ENCODE measurements at regions not wholly inside any gene's neighbourhood (a gene's known extent, or its start where the extent isn't known, plus 50 kb on each side); places are given as distances from the start of the nearest gene placed in this dataset.

DNA sequence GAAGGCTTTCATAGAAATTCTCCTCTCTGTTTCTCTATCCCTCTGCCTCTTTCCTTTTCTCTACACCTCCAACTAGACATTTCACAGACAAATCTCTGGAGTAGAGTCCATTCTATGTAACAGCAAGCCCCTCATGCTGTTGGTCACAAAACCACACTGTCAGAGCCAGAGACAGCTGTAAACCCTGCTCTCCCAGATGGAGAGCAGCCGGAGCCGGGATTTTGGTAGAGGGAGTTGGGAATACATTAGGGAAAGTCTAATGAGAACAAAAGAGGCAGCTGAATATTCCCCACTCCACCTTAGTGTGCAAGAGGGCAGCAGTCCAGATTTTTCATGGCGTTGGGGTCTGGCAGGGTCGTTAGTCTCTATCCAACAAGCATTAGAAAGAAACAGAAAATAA, 68.3 kb upstream of the EDN1 start:
- no peak for DNase-seq (ENCODE audit: insufficient read length)
- FAIRE-seq = no peak
- TF ChIP-seq TAF1 (IDR thresholded peaks at IDR 0.05; ENCODE audit: borderline replicate concordance, low read depth, low read length) = no peak
- TF ChIP-seq POLR2AphosphoS5 (IDR thresholded peaks at IDR 0.05; ENCODE audit: low read depth, low read length) = no peak
- no peak for TF ChIP-seq POLR2A (IDR thresholded peaks at IDR 0.05; ENCODE audit: low read depth, low read length)

DNA sequence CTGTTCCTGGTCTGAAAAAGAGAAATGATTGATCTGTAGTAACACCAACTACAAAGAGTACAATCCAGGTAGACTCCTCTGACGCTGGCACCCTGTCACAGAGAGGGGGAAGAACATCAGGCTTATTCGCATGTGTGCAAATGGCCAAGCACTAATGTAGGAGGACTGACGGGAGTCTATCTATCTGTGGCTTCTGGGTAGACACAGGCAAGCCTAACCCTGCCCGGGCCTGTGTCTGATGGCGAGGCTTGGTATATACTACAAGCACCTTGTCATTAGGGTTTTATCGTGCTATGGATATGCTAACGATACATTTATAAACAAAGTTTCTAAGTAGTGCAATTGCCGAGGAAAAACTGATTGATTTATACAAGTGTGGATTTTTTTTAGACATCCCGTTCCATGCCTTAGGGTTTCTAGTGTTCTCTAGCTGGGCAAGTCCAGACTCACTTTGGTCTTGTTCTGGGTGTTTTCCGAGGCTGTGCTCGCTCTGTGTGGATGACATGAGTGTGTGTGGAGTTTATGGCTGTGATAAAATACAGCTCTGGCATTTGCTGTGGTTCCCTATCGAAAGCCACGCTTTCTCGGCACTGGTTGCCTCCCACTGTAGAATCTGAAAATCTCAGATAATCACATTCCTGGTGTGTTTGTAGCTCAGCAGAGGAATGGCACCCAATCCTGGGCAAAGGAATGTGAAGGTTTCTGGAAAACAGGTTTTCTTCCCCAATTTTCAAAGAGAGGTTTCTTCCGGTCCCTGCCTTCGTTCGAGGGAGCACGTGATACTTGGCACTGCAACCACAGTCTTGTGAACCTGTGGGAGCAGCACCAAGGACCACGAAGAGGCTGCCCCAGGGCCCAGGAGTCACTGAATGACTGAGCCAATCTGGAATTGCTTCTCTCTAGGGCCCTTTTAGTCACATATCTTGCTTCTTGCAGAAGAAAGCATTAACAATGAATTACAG, 67.5 kb upstream of the EDN1 start:
- TF ChIP-seq POLR2AphosphoS5 (IDR thresholded peaks at IDR 0.05; ENCODE audit: low read depth, low read length) = no peak
- no peak for TF ChIP-seq TAF1 (IDR thresholded peaks at IDR 0.05; ENCODE audit: borderline replicate concordance, low read depth, low read length)
- TF ChIP-seq POLR2A (IDR thresholded peaks at IDR 0.05; ENCODE audit: low read depth, low read length) = no peak
- FAIRE-seq = peak; percentile 5
- DNase-seq (ENCODE audit: insufficient read length) = no peak

DNA sequence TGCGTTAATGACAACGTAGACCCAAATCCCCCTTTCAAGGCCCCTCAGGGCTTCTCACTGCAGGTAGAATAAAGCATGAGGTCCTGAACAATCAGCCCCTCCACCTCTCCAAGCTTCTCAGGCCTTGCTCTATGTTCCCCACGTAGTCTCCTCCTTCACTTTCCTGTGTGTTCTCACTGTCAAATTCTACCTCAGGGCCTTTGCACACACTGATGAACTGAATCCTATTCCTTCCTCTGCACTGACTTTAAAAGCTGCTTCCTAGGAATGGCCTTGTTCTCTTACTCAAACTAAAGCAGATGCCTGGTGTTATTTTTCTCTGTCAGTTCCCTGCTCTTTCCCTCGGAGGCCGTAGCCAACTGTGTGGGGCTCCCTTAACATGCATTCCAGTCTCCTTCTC, 66.8 kb upstream of the EDN1 start:
- TF ChIP-seq POLR2A (IDR thresholded peaks at IDR 0.05; ENCODE audit: low read depth, low read length) (no peak), TAF1 (IDR thresholded peaks at IDR 0.05; ENCODE audit: borderline replicate concordance, low read depth, low read length) (no peak), POLR2AphosphoS5 (IDR thresholded peaks at IDR 0.05; ENCODE audit: low read depth, low read length) (no peak)
- no peak for FAIRE-seq
- no peak for DNase-seq (ENCODE audit: insufficient read length)

DNA sequence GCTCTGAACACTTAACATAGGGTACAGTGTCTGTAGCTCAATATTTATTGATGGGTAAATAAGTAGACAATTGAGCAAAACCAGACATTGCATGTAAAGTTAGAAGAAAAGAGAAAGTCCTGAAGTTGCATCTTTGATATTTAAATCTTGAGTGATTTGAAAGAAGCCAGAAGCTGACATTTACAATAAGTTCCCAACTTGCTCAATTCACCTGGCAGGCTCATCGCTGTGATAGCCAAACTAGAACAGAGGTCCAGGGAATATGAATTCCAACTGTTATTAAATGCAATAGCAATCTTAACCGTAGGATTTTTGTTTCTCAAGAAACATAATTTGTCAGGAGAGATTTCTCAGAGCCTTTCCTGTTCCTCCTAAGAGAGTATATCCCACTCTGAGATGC, 65.9 kb upstream of the EDN1 start:
- TF ChIP-seq POLR2A (IDR thresholded peaks at IDR 0.05; ENCODE audit: low read depth, low read length) (no peak), TAF1 (IDR thresholded peaks at IDR 0.05; ENCODE audit: borderline replicate concordance, low read depth, low read length) (no peak), POLR2AphosphoS5 (IDR thresholded peaks at IDR 0.05; ENCODE audit: low read depth, low read length) (no peak)
- FAIRE-seq (no peak), DNase-seq (ENCODE audit: insufficient read length) (no peak)

DNA sequence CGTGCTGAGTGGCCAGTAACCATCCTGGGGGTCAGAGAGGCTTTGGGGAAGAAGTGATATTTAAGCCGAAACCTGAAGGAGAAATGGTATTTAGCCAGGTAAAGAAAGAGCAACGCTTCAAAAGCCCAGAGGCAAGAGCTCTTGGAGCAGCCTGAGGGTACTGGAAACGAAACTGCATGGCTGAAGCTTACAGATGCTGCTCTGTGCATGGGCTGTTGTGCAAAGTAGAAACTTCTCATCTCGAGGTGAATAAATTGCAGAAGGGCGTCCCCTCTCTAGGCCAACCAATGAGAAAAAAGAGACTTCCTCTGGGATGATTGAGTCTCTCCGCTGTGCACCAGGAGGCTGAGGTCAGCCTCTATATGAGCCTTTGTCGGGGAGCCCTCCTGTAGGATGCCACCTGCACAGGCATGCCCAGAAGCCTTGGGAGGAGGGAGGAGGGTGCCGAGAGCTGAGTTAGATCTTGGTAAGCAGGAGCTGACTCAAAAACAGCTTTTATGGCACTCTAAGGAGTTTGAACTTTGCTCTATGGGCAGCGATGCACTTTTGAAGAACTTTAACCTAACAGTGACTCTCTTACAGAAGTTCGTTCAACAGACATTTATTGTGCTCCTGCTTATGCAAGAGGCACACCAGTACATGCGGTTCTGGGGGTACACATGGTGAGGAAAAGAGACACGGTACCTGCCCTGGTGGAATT, 61.6 kb upstream of the EDN1 start:
- DNase-seq (ENCODE audit: insufficient read length) (no peak), FAIRE-seq (no peak)
- TF ChIP-seq POLR2AphosphoS5 (IDR thresholded peaks at IDR 0.05; ENCODE audit: low read depth, low read length) = no peak
- no peak for TF ChIP-seq POLR2A (IDR thresholded peaks at IDR 0.05; ENCODE audit: low read depth, low read length)
- no peak for TF ChIP-seq TAF1 (IDR thresholded peaks at IDR 0.05; ENCODE audit: borderline replicate concordance, low read depth, low read length)

DNA sequence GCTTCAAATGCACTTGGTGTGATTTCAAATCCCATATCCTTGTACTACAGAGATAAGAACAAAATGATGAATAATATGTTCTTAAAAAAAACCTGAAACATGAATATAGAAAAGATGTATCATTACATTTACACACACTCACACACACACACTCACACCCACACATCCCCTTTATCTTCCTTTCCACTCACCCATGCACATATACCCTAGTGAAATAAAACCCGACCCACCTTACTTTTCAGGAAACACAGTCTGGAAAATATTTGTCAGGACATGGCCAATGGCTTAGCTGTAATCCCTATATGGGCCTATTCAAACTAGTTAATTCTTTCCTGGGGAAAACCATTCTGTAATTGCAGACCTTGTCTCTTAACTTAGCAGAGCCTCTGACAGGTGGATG, 60.8 kb upstream of the EDN1 start:
- FAIRE-seq (no peak), DNase-seq (ENCODE audit: insufficient read length) (no peak)
- TF ChIP-seq POLR2A (IDR thresholded peaks at IDR 0.05; ENCODE audit: low read depth, low read length) = no peak
- TF ChIP-seq POLR2AphosphoS5 (IDR thresholded peaks at IDR 0.05; ENCODE audit: low read depth, low read length) = no peak
- TF ChIP-seq TAF1 (IDR thresholded peaks at IDR 0.05; ENCODE audit: borderline replicate concordance, low read depth, low read length) = no peak

DNA sequence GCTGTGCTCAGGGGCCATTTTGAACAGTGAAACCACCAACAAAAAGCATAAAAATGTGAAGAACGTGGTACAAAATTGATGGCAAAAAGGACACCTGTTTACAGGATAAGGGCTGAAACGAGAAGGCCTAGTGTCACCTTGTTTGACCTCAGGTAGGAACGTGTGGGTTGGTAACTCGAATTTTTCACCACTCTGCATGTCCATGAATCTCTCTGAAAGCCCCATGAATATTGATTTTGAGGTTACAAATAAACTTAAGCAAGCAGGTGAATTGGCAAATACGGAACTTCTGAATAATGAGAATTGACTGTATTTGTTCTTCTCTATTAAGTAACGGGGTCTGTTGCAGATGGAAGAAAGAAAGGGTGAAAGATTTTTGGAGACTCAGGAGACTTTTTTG, 59.6 kb upstream of the EDN1 start:
- no peak for DNase-seq (ENCODE audit: insufficient read length)
- no peak for TF ChIP-seq POLR2A (IDR thresholded peaks at IDR 0.05; ENCODE audit: low read depth, low read length)
- TF ChIP-seq TAF1 (IDR thresholded peaks at IDR 0.05; ENCODE audit: borderline replicate concordance, low read depth, low read length) = no peak
- FAIRE-seq = no peak

DNA sequence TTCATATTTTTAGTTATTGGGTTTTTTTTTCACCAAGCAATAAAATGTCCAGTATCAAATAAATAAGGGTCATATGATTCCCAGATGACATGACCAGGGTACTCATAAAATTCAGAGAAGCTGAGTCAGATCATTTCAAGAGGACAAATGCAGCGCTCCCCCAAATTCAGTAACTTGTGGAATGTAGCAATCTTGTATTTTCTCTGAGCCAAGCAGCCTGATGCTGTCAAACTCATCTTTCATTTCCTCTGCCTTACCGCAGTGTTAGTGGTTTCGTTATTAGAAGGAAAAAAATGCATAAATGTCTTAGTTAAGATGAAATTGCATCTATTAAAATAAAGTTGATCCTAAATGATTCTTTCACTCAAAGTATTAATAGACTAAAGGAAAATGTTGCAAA, 57.8 kb upstream of the EDN1 start:
- FAIRE-seq (no peak), DNase-seq (ENCODE audit: insufficient read length) (no peak)
- TF ChIP-seq POLR2A (IDR thresholded peaks at IDR 0.05; ENCODE audit: low read depth, low read length) = no peak
- no peak for TF ChIP-seq POLR2AphosphoS5 (IDR thresholded peaks at IDR 0.05; ENCODE audit: low read depth, low read length)
- TF ChIP-seq TAF1 (IDR thresholded peaks at IDR 0.05; ENCODE audit: borderline replicate concordance, low read depth, low read length) = no peak

DNA sequence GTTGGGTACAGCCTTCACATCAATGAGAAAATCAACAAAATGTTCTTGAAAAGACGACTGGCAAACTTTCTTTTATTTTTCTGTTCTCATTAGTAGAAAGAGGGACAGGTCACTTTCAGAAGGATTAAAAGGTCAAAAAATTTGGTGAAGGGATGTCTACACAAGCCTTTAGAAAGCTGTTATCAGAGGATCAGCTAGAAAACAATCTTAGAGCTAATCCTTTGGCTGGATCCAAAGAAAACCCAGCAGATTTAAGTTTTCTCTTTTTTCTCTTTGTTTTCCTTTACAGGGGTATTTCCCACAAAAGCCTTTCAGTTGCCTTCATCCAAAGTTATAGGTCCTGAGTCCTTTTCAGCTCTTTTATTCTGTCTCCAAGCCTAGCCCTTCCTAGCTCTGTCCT, 57.3 kb upstream of the EDN1 start:
- FAIRE-seq = no peak
- TF ChIP-seq TAF1 (IDR thresholded peaks at IDR 0.05; ENCODE audit: borderline replicate concordance, low read depth, low read length) (no peak), POLR2A (IDR thresholded peaks at IDR 0.05; ENCODE audit: low read depth, low read length) (no peak), POLR2AphosphoS5 (IDR thresholded peaks at IDR 0.05; ENCODE audit: low read depth, low read length) (no peak)
- DNase-seq (ENCODE audit: insufficient read length) = no peak

DNA sequence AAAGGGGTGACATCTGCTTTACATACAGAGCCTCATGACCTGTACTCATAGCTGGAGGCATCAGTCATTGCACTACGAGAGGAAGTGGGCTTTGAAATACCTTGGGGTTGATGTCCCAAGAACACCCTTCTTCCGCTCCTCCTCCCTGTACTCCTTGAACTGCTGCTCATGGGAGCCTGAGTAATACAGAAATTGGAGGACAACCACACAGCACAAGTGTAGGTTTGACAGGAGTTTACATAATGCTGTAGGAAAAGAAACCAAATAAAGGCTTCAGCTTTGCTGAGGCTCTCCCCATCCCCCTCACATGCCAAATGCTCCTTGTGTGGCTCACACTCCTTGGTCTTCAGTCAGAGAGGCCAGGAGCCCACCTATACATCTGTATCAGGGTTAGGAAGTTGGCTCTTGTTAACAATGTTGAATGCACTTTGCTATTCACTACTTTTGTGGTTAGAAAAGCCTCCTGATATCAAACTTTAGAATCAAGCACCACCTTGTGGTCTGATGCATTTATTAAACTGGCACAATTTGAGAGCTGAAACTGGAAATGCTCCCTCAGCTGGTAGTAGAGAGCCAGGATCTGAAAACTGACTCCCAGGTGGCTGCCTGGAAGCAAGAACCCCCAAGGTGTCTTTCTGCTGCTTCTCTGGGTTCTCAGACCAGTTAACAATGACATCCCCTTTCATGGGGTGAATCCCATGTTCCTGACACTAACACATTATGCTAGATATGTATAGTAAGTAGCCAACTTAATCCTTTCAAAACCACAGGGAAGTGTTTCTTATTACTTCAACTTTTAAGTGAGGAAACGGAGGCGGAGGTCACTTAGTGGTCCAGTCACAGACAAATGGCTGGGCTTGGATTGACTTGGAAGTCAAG, 56.2 kb upstream of the EDN1 start:
- no peak for TF ChIP-seq POLR2AphosphoS5 (IDR thresholded peaks at IDR 0.05; ENCODE audit: low read depth, low read length)
- no peak for DNase-seq (ENCODE audit: insufficient read length)
- peak; percentile 76 for FAIRE-seq

DNA sequence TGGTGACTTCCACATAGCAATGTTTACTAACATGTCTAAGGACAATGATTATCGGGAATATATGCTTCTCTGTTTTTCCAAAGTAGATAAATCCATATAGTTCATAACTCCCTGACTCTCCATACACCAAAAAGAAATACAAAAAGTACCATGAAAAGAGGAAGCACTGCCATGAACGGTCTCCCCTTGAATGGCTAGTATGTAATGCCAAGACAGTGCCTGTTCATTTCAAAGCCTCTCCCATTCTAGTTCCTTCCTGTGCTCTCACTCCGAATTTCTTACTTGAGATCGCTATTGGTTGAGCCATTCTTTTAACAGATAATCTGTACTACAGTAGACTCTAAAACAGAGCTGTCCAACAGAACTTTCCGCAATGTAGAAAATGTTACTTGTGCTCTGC, 54.8 kb upstream of the EDN1 start:
- FAIRE-seq (no peak), DNase-seq (ENCODE audit: insufficient read length) (no peak)
- TF ChIP-seq POLR2A (IDR thresholded peaks at IDR 0.05; ENCODE audit: low read depth, low read length) = no peak

Measured in GM12892 (cell line).